ENCODE measurements at regions not wholly inside any gene's neighbourhood (a gene's known extent, or its start where the extent isn't known, plus 50 kb on each side); places are given as distances from the start of the nearest gene placed in this dataset.

- no peak overlapping the region for H2BK20ac ChIP-seq (ENCODE audit: low read depth, low read length)
- H3K36me3 ChIP-seq (ENCODE audit: control insufficient read depth, insufficient read depth, low read length), result no peaks in the 10 kb centered on the region
- POLR2A ChIA-PET (ENCODE audit: unreplicated experiment), result no interaction called here
- no peak overlapping the region for H2BK5ac ChIP-seq (ENCODE audit: low read depth, low read length, poor library complexity, severe bottlenecking)
- no peaks in the 10 kb centered on the region for H3K79me1 ChIP-seq (ENCODE audit: low read depth in 1 of 2, low read length in 2 of 2)
- no peak overlapping the region for H4K8ac ChIP-seq (ENCODE audit: low read depth in 2 of 2, low read length in 2 of 2)
- TF ChIP-seq NFE2L2 (IDR thresholded peaks at IDR 0.05; ENCODE audit: low read depth, low read length), result no peak
- no peak for TF ChIP-seq CHD1 (IDR thresholded peaks at IDR 0.05; ENCODE audit: low read depth, low read length)
- TF ChIP-seq CEBPB (IDR thresholded peaks at IDR 0.05; ENCODE audit: low read depth, low read length), result no peak
- no peak for TF ChIP-seq RFX5 (IDR thresholded peaks at IDR 0.05; ENCODE audit: low read depth, low read length)
- TF ChIP-seq MAFK (IDR thresholded peaks at IDR 0.05; ENCODE audit: low read depth, low read length), result no peak
- no peak for TF ChIP-seq CTCF (conservative IDR thresholded peaks at IDR 0.05; ENCODE audit: low read depth, low read length)
- no peak for TF ChIP-seq USF2 (IDR thresholded peaks at IDR 0.05; ENCODE audit: low read depth, low read length)
- no peak for TF ChIP-seq SMC3 (IDR thresholded peaks at IDR 0.05; ENCODE audit: low read depth, low read length)
- H3K27me3 ChIP-seq (ENCODE audit: control insufficient read depth, insufficient read depth, low read length), result peaks cover 17% of the 10 kb centered on the region; the same call in 1 of the 2 replicates
- no peak overlapping the region for H3K18ac ChIP-seq (ENCODE audit: low read depth, low read length)
- CTCF ChIA-PET, result no interaction called here
- H4K20me1 ChIP-seq (ENCODE audit: insufficient read depth, low read length), result no peaks in the 10 kb centered on the region
- H3K9me3 ChIP-seq (ENCODE audit: control insufficient read depth, insufficient read depth, low read length), result no peaks in the 10 kb centered on the region
- H3K27ac ChIP-seq (ENCODE audit: insufficient read depth, low read length), result no peak overlapping the region
- intact Hi-C loops (cut with micrococcal nuclease), result no loop called here
- dilution Hi-C loops (cut with HindIII; ENCODE audit: low sequenced_read_pairs, unreplicated experiment), result no loop called here
- H3K14ac ChIP-seq (replicated peaks; ENCODE audit: low read depth, low read length), result no peak overlapping the region
- peaks cover 7% of the 10 kb centered on the region; the same call in 1 of the 2 replicates for H3K4me1 ChIP-seq (ENCODE audit: control insufficient read depth, insufficient read depth, low read length)
- H2AK5ac ChIP-seq (ENCODE audit: low read depth, low read length), result no peak overlapping the region
- no peak overlapping the region for H3K56ac ChIP-seq (ENCODE audit: extremely low read depth, insufficient read depth, low read length)
- H4K5ac ChIP-seq (ENCODE audit: low read depth, low read length), result no peak overlapping the region
- no peak overlapping the region for H3K23ac ChIP-seq (ENCODE audit: low read depth, low read length)
- no peak overlapping the region for H3K4me2 ChIP-seq (ENCODE audit: low read depth, low read length)
- in situ Hi-C loops (cut with MboI; ENCODE audit: low sequenced_read_pairs), result no loop called here
- no peak overlapping the region for H2BK15ac ChIP-seq (ENCODE audit: low read depth, low read length)
- BruUV-seq (replicated peaks), result no TSS peak
- DNase-seq (no peak), ATAC-seq (ENCODE audit: low read depth) (no peak)
- no peak overlapping the region for H3K4me3 ChIP-seq (ENCODE audit: insufficient read depth, low read depth, low read length)
- no peak overlapping the region for H2BK120ac ChIP-seq (ENCODE audit: low read depth, low read length)
- H2AFZ ChIP-seq (replicated peaks; ENCODE audit: low read length, poor library complexity), result no peak overlapping the region
- H4K91ac ChIP-seq (ENCODE audit: insufficient read depth, low read depth, low read length), result no peak overlapping the region
- H2AK9ac ChIP-seq (replicated peaks; ENCODE audit: low read depth, low read length, poor library complexity), result no peak overlapping the region
- H3K4ac ChIP-seq (ENCODE audit: low read depth, low read length), result no peak overlapping the region
- no peaks in the 10 kb centered on the region; the same call in 1 of the 2 replicates for H3K9me1 ChIP-seq (ENCODE audit: insufficient read depth, low read length)
- no CpG with 5 or more reads among the region's 1 CpG for WGBS, 2 experiments (ENCODE audit: extremely low coverage in 2 of 2, insufficient read length in 1 of 2)
- no peak overlapping the region for H3K9ac ChIP-seq (ENCODE audit: low read depth, low read length)
Measured at GRCh38 chr20:24739746-24740145, 209.3 kb upstream of the CST7 start.
